ENCODE measurements at regions not wholly inside any gene's neighbourhood (a gene's known extent, or its start where the extent isn't known, plus 50 kb on each side); places are given as distances from the start of the nearest gene placed in this dataset.

- Histone ChIP-seq H3K4me1 (ENCODE audit: control insufficient read depth, extremely low read depth, insufficient read depth, low read length) (no peaks in the 10 kb centered on the region), H3K36me3 (ENCODE audit: control insufficient read depth in 2 of 2, extremely low read depth in 1 of 2, insufficient read depth in 2 of 2, low read length in 2 of 2) (no peaks in the 10 kb centered on the region), H3K4me2 (ENCODE audit: insufficient read depth, low read length) (no peak overlapping the region), H3K27ac (ENCODE audit: insufficient read depth, low read depth, low read length) (no peak overlapping the region), H3K79me2 (ENCODE audit: control insufficient read depth, insufficient read depth, low read length) (no peaks in the 10 kb centered on the region), H3K9ac (replicated peaks; ENCODE audit: extremely low read depth, insufficient read depth, low read length) (no peak overlapping the region), H3K9me1 (replicated peaks; ENCODE audit: control insufficient read depth, extremely low read depth, insufficient read depth, low read length) (no peaks in the 10 kb centered on the region), H4K20me1 (replicated peaks; ENCODE audit: control insufficient read depth, extremely low read depth, insufficient read depth, low read length) (no peaks in the 10 kb centered on the region), H2AFZ (ENCODE audit: low read depth, low read length) (no peak overlapping the region), H3K9me3 (replicated peaks; ENCODE audit: control insufficient read depth, insufficient read depth, low read length) (peaks cover 8% of the 10 kb centered on the region), H3K27me3 (ENCODE audit: control insufficient read depth in 2 of 2, insufficient read depth in 2 of 2, low read length in 2 of 2) (no peaks in the 10 kb centered on the region), H3K4me3 (replicated peaks in 1 of 3; ENCODE audit: insufficient read depth in 1 of 3, low read depth in 1 of 3, low read length in 3 of 3) (no peak overlapping the region)
- DNase-seq (ENCODE audit: low read depth, low spot score), result no peak
- dilution Hi-C loops (cut with MboI; ENCODE audit: extremely low pct_ligation_motif_present, low sequenced_read_pairs) (no loop called here), intact Hi-C loops (cut with micrococcal nuclease) (no loop called here)
- CTCF ChIA-PET, result no interaction called here
- POLR2A ChIA-PET, result no interaction called here
- no TSS peak for BruUV-seq (replicated peaks)
- FAIRE-seq, result no peak
- no peak for TF ChIP-seq POLR2AphosphoS5 (IDR thresholded peaks at IDR 0.05; ENCODE audit: insufficient read depth, low read depth, low read length)
- TF ChIP-seq MAX (IDR thresholded peaks at IDR 0.05; ENCODE audit: insufficient read depth, insufficient read length), result no peak
- TF ChIP-seq GATA2 (IDR thresholded peaks at IDR 0.05; ENCODE audit: insufficient read depth, insufficient read length, low read depth, low read length), result no peak
- no peak for TF ChIP-seq POLR2A (IDR thresholded peaks at IDR 0.05; ENCODE audit: low read depth, low read length)
- TF ChIP-seq CTCF (IDR thresholded peaks at IDR 0.05; ENCODE audit: extremely low read depth in 1 of 2, insufficient read depth in 1 of 2, low read depth in 1 of 2, low read length in 2 of 2), result no peak
- TF ChIP-seq MYC (IDR thresholded peaks at IDR 0.05; ENCODE audit: low read depth, low read length), result no peak
- TF ChIP-seq FOS (IDR thresholded peaks at IDR 0.05; ENCODE audit: borderline replicate concordance, insufficient read depth, low read length), result no peak
- TF ChIP-seq JUN (IDR thresholded peaks at IDR 0.05; ENCODE audit: borderline replicate concordance, insufficient read depth, insufficient read length, low read depth), result no peak
- no peak for TF ChIP-seq EZH2 (IDR thresholded peaks at IDR 0.05; ENCODE audit: borderline replicate concordance, low read depth, low read length, severe bottlenecking)
Measured at GRCh38 chr1:14522926-14523241, 75.6 kb upstream of the KAZN start.
